HG03378 (cell line): ENCODE measurements at regions not wholly inside any gene's neighbourhood (a gene's known extent, or its start where the extent isn't known, plus 50 kb on each side); places are given as distances from the start of the nearest gene placed in this dataset.
"Not testable (repeated sequence)": the region's sequence is repeated elsewhere in the genome, so short reads cannot be mapped to it uniquely, and the experiment has no call there.

Experiments
- ATAC-seq: cut with Tn5 transposase; IDR thresholded peaks from one replicate; pipeline ENCODE4 v1.9.1; 2021; ENCODE audit warnings: mild to moderate bottlenecking, moderate library complexity; ENCODE audit not compliant: unreplicated experiment

DNA sequence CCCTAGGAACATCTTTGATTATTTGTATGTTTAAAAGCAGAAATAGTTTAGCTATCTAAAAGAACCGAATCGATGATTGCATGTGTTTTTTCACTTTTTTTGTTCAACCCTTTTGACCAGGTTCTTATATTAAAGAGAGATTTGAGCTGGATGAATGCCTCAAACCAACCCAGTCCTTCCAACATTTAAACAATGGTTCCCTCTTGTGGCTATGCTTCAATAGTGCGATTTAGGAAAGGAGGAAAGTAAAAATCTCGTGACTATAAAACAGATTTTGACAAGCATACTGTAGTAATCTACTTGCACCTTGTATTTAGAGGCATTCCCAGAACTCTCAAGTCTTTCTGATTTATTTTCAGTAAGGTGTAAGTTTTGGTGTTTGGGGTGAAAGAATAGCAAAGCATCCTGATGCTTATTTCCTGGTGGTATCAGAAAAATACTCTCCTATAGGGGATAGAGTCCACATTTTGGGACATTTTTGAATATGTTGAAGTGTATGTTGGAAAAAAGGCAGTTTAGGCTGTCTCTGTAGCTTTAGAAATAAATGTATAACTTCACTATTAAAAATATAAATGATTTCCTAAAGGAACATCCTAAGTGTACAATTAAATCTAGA, 159.6 kb upstream of the KCNH8 start:
- ATAC-seq = no peak

- no peak for ATAC-seq
Observed at GRCh38 chr3:18987862-18988447, 160.4 kb upstream of the KCNH8 start.

DNA sequence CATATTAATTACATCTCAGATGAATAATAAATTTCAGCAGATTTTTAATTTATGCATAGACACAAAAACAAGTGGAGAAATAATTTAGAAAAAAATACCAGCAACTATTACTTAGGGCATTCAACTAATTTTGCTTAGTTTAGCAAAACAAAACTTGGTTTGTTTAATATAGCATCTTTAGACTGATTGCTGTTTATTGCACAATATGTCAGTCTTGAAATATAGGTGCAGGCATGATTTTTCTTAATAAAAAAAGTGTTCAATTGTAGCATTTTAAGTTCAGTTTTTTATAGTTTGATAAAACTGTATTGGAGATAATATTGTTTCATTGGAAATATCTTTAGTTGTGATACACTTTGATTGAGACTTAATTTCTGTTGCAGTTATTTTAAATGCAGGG, 161.2 kb upstream of the KCNH8 start:
- ATAC-seq = no peak

GRCh38 chr3:18982920-18983319, 165.4 kb upstream of the KCNH8 start:
- ATAC-seq = no peak

GRCh38 chr3:18976102-18976501, 172.2 kb upstream of the KCNH8 start:
- ATAC-seq = not testable (repeated sequence)

- ATAC-seq = no peak
Observed at GRCh38 chr3:18968120-18968519, 180.2 kb upstream of the KCNH8 start.

GRCh38 chr3:18965781-18966180, 182.5 kb upstream of the KCNH8 start:
- ATAC-seq = no peak

GRCh38 chr3:18964640-18965039, 183.7 kb upstream of the KCNH8 start:
- no peak for ATAC-seq

- ATAC-seq = no peak
Observed at GRCh38 chr3:18951333-18951732, 197.0 kb upstream of the KCNH8 start.

DNA sequence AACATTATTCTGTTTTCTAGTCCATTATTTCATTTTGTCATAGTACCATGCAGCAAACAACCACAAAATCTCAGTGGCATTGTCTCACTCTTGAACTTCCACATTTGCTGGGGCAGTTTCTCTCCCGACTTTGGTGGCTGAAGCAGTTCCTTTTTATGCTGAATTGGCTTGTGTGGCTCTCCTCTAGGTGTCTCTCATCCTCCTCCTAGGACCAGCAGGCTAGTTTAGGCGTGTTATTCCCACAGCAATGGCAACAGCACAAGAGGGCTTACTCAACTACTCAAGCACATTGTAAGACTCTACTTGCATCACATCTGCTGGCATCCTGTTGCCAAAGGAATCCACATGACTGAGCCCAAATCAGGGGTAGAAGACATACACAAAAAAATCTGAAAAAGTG, 201.8 kb upstream of the KCNH8 start:
- no peak for ATAC-seq

DNA sequence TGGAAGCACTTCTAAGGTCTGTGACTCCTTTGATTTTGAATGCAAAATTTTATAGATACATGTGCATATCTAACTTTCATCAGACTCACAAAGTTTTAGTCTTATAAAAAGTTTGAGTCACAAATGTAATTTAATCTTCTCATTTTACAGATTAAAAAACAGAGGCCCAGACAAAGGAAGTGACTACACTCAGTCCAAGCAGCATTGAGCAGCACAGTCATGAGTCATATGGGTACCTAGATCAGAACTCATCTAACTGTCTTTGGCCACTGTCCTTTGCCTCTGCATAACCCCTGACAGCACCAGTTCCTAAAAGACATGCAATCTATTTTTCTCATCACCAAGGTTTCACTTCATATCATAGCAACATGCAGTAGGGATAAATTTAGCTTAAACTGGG, 210.7 kb upstream of the KCNH8 start:
- peak; percentile 69 for ATAC-seq

GRCh38 chr3:18919158-18919557, 229.2 kb upstream of the KCNH8 start:
- ATAC-seq = no peak

DNA sequence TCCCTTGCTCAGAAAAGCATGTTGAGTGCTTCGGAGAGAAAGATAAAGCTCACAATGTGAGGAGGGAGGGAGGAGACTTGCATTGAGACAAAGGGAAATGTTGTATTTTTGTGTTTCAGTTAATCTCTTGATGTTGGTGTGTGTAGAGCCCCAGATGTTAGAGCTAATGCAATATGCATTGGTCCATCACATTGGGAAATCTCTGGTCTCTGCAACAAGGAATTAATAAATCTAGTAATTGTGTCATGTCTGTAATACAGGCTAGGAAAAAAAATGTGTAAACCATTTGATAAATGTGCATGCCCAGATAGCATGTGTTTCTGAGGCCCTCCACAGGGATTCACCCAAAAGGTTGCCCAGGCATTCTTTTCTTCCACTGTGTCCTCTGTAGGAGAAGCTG, 230.4 kb upstream of the KCNH8 start:
- ATAC-seq = no peak

GRCh38 chr3:18902081-18902793, 246.1 kb upstream of the KCNH8 start:
- ATAC-seq = no peak

DNA sequence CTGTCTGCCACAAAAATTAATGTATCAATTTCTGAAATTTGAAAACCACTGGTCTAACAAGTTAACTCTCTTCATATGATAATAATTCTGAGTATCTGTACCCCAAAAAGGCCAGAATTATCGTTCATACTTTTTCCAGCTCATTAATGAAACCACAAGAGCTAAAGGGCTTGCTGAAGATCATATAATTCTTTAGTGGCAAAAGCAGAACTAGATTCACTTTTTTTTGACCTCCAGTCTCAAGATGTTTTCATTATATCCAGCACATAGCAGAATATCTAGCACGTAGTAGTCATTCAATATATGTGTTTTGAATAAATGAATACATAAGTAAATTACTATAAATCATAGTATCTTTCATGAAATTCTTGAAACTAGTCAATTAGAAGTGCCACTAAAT, 246.7 kb upstream of the KCNH8 start:
- no peak for ATAC-seq

GRCh38 chr3:18900994-18901393, 247.3 kb upstream of the KCNH8 start:
- ATAC-seq = peak; percentile 79

- no peak for ATAC-seq
Observed at GRCh38 chr3:18898911-18899310, 249.4 kb upstream of the KCNH8 start.

DNA sequence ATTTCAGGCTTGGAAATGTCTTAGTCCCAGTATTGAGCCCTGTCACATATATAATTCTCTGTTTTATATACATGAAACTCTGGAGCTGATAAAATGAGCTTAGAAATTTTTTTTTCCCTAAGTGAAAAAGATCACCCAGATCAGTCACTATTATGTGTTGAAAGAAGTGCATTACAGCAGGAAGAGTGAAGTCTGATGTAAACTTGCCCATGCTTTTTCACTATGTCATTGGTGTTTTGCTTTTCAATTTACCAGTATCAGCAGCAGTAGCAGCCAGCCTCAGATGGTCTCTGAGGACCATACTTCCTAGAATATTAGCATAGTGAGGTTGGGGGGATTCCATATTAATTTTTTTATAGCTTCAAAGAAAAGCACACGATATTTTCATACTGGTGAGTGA, 255.6 kb upstream of the KCNH8 start:
- no peak for ATAC-seq

- no peak for ATAC-seq
Observed at GRCh38 chr3:18892047-18892446, 256.3 kb upstream of the KCNH8 start.

- no peak for ATAC-seq
Observed at GRCh38 chr3:18891641-18892040, 256.7 kb upstream of the KCNH8 start.

DNA sequence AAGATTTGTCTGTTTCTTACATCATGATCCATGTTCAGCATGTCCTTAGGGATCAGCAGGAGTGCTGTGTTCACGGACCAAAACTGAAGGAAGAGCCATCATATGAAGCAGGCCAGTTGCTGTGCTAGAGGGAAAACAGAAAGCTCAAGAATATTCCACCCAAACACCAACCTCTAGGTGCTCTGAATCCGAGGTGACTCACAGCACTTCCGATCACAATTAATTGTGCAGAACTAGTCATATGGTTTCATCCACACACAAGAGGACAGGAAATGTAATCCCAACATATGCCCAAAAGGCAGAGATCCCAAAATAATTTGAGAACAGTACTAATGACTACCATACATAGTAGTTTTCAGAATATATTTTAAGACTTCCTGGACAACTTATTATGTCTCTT, 257.9 kb upstream of the KCNH8 start:
- ATAC-seq = no peak

GRCh38 chr3:18888819-18889218, 259.5 kb upstream of the KCNH8 start:
- ATAC-seq = no peak
